ENCODE measurements at regions not wholly inside any gene's neighbourhood (a gene's known extent, or its start where the extent isn't known, plus 50 kb on each side); places are given as distances from the start of the nearest gene placed in this dataset.

DNA sequence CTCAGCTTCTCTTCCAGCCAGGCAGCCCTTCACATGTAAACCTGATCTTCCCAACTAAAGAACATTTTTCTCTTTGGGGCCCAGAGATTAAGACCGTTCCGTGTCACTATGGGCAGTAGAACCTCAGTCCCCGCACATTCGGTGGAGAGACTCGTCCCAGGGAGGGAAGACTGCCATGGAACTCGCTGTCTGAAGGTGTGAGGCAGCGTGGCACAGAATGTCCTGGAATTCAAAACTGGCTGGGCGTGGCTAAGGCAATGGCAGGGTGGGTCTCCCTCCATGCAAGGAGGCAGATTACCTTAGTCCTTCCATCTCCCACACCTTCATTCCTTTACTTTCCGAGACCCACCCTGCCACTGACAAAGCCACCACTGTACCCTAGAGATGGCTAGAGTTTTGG lies 57.4 kb upstream of the ZNF354A start:
- Histone ChIP-seq H3K9ac (ENCODE audit: low read length) (no peak overlapping the region), H3K27ac (ENCODE audit: low read depth, low read length) (no peak overlapping the region), H3K9me3 (ENCODE audit: control insufficient read depth in 1 of 2, insufficient read depth in 1 of 2, low read depth in 1 of 2, low read length in 2 of 2) (no peaks in the 10 kb centered on the region), H4K20me1 (ENCODE audit: insufficient read depth) (no peaks in the 10 kb centered on the region), H3K36me3 (ENCODE audit: control insufficient read depth in 1 of 2, insufficient read depth in 2 of 2, low read length in 2 of 2) (no peaks in the 10 kb centered on the region), H3K9me2 (ENCODE audit: insufficient read depth) (no peaks in the 10 kb centered on the region), H3K4me3 (replicated peaks in 1 of 2; ENCODE audit: low read depth in 1 of 2, low read length in 2 of 2) (no peak overlapping the region), H3K79me2 (ENCODE audit: insufficient read depth, low read length) (0 out of 2 replicates have a peak, but pooled peaks cover 2% of the 10 kb centered on the region), H2AFZ (ENCODE audit: low read depth, low read length, poor library complexity, severe bottlenecking) (no peak overlapping the region), H3K27me3 (ENCODE audit: insufficient read depth, low read length) (no peaks in the 10 kb centered on the region), H3K4me1 (ENCODE audit: control insufficient read depth in 1 of 2, insufficient read depth in 2 of 2, low read length in 2 of 2) (peaks cover 0 to 14% of the 10 kb centered on the region in 2 experiments; a peak in 1 of 4 replicates), H3K4me2 (ENCODE audit: low read length) (no peak overlapping the region)
- BruUV-seq (replicated peaks): no TSS peak
- TF ChIP-seq ZNF274 (IDR thresholded peaks at IDR 0.05; ENCODE audit: low read depth, low read length) (no peak), POLR2AphosphoS5 (IDR thresholded peaks at IDR 0.05; ENCODE audit: low read depth, low read length) (no peak), RAD21 (IDR thresholded peaks at IDR 0.05; ENCODE audit: low read depth) (no peak), SIN3A (IDR thresholded peaks at IDR 0.05; ENCODE audit: low read depth) (no peak), SP1 (IDR thresholded peaks at IDR 0.05; ENCODE audit: low read depth) (no peak)
- TF ChIP-seq, protein P1, sequence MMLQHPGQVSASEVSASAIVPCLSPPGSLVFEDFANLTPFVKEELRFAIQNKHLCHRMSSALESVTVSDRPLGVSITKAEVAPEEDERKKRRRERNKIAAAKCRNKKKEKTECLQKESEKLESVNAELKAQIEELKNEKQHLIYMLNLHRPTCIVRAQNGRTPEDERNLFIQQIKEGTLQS (IDR thresholded peaks at IDR 0.05): no peak
- intact Hi-C loops (cut with micrococcal nuclease): no loop called here
- no peak for DNase-seq (ENCODE audit: low read depth, low spot score)
- ChIA-PET POLR2A (no interaction called here), RAD21 (ENCODE audit: low non-redundant PET in 1 of 2, low total read pairs in 2 of 2, uncharacterized antibody in 2 of 2, unreplicated experiment in 2 of 2) (no interaction called here), CTCF (no interaction called here)
- no peak for ATAC-seq

- ChIA-PET CTCF (no interaction called here), POLR2A (no interaction called here), RAD21 (ENCODE audit: low non-redundant PET in 1 of 2, low total read pairs in 2 of 2, uncharacterized antibody in 2 of 2, unreplicated experiment in 2 of 2) (no interaction called here)
- no peak overlapping the region for H3K9ac ChIP-seq (ENCODE audit: low read length)
- no peaks in the 10 kb centered on the region for H3K27me3 ChIP-seq (ENCODE audit: insufficient read depth, low read length)
- no peaks in the 10 kb centered on the region for H3K36me3 ChIP-seq (ENCODE audit: control insufficient read depth in 1 of 2, insufficient read depth in 2 of 2, low read length in 2 of 2)
- BruUV-seq (replicated peaks): no TSS peak
- H3K4me3 ChIP-seq (replicated peaks in 1 of 2; ENCODE audit: low read depth in 1 of 2, low read length in 2 of 2): no peak overlapping the region
- H4K20me1 ChIP-seq (ENCODE audit: insufficient read depth): no peaks in the 10 kb centered on the region
- DNase-seq (ENCODE audit: low read depth, low spot score): no peak
- H3K79me2 ChIP-seq (ENCODE audit: insufficient read depth, low read length): 0 out of 2 replicates have a peak, but pooled peaks cover 2% of the 10 kb centered on the region
- H3K9me3 ChIP-seq (ENCODE audit: control insufficient read depth in 1 of 2, insufficient read depth in 1 of 2, low read depth in 1 of 2, low read length in 2 of 2): no peaks in the 10 kb centered on the region
- TF ChIP-seq JUND (IDR thresholded peaks at IDR 0.05) (0 out of 2 replicates have a peak, but pooled peaks have one; percentile 24), POLR2A (IDR thresholded peaks at IDR 0.05; ENCODE audit: borderline replicate concordance, extremely low read depth, insufficient read depth, insufficient read length) (no peak)
- peak; percentile 52; the same call in 1 of the 2 replicates for ATAC-seq
- peaks cover 0 to 14% of the 10 kb centered on the region in 2 experiments; a peak in 1 of 4 replicates for H3K4me1 ChIP-seq (ENCODE audit: control insufficient read depth in 1 of 2, insufficient read depth in 2 of 2, low read length in 2 of 2)
- no peak overlapping the region for H3K27ac ChIP-seq (ENCODE audit: low read depth, low read length)
- intact Hi-C loops (cut with micrococcal nuclease): no loop called here
- H3K9me2 ChIP-seq (ENCODE audit: insufficient read depth): no peaks in the 10 kb centered on the region
- no peak overlapping the region for H2AFZ ChIP-seq (ENCODE audit: low read depth, low read length, poor library complexity, severe bottlenecking)
- H3K4me2 ChIP-seq (ENCODE audit: low read length): no peak overlapping the region; the same call in 1 of the 2 replicates
Observed at GRCh38 chr5:178786859-178787499, 56.5 kb upstream of the ZNF354A start.

Measured in HCT116 (cell line).